ENCODE measurements at regions not wholly inside any gene's neighbourhood (a gene's known extent, or its start where the extent isn't known, plus 50 kb on each side); places are given as distances from the start of the nearest gene placed in this dataset.

GRCh38 chr9:27925815-27926214 is 352.5 kb upstream of the C9orf72 start:
- DNase-seq: no peak

GRCh38 chr9:27929841-27930240 is 356.6 kb upstream of the C9orf72 start:
- no peak for DNase-seq

DNA sequence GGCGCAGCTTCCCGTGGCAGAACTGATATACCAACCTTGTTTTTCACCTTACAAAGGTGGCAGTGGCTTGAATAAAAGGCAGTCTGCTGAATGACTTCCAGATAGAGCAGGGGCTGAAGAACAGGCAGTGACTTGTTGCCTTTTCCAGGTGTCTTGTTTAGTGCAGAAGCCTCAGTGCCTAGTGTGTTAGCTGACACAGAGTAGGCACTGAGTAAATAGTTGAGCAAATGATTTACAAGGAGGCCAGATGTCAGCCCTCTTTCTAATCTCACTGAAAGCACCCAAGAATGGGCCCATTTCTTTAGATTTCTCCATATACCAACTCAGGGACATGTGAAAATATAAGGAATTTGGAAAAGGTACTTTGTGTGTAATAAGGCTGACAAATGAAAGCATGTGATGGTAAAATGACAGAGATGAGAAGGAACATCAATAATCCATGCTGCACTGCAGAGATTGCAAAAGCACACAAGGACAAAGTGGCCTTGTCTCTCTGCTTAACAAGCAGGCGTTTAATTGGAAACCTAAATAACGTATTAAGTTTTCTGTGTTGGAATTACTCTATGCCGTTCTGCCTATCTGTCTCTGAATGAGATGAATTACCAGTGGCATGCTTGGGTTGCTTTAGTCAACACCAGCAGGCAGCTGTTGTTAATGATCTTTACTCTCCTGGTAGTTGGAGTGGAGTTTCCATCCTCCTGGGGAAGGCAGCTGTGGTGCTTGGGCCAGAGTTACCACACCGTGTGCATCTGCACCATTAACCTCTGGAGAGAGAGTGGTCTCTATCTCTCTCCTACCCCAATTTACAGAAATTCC is 360.1 kb upstream of the C9orf72 start:
- no peak for DNase-seq

DNA sequence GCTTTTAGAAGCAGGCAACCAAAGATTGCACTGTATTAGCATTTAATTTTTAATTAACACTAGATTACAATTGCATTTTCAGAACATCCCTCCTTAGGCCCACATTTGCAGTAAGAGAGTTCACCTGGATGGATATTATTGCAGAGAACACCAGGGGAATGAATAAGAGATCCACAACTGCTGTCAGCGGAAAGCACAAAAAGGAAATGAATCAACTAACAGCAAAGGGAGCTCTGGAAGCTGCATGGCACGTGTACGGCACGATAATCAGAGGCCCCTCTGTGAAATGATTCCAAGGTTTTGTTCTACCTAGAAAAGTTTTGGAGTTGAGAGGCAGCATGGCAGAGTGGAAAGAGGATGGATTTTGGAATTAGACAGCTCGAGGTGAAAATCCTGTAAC is 361.2 kb upstream of the C9orf72 start:
- DNase-seq: no peak

DNA sequence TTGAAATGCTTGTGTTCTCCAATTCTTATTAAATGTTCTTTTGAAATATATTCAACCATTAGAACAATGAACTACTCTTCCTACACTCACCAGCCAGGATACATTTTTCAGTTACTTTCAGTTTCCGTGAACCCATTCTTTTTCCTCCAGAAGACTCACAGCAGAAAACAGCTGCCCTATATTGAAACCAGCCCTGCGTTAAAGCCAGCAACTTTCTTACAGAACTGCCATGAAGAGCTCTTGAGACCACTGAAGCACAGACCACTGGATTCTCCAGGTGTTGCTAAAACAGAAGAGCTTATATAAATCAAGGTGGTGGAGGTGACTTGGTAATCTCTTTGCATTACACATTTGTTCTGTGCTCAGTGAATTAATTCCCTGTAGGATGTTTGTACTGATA is 365.9 kb upstream of the C9orf72 start:
- no peak for DNase-seq

GRCh38 chr9:27940535-27940934 is 367.3 kb upstream of the C9orf72 start:
- DNase-seq: no peak

GRCh38 chr9:27943501-27943900 is 370.2 kb upstream of the C9orf72 start:
- no peak for DNase-seq

DNA sequence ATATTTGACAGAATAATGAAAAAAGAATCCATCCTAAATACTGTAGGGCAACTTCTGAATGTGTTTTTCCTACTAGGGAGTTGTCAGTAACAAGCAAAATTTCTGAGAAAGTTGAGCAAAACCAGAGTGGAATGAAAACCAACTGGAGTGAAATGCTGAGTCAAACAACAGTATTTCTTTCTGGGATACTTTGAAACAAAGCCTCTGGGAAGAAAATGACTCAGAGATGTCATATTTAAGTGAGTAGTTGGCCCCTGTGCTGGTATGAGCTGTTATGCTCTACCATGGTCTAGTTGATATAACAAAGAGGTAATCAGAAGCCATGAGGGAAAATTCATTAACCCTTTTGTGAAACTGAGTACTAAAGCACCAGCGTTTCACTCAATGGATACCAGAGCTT is 372.1 kb upstream of the C9orf72 start:
- no peak for DNase-seq

GRCh38 chr9:27950382-27950781 is 377.1 kb upstream of the C9orf72 start:
- no peak for DNase-seq

DNA sequence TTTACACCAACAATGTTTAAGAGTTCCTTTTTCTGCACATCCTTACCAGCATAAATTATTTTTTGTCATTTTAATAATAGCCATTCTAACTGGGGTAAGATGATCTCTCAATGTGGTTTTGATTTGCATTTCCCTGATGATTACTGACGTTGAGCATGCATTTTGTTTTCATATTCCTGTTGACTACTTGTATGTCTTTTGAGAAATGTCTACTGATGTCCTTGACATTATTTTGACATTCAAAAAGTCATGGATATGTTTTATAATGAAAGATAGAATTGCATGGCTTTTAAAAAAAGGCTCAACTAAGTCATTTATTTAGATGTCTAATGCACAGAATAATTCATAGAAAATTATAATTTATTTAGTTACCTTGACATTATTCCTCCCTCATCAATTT is 381.6 kb upstream of the C9orf72 start:
- DNase-seq: no peak

DNA sequence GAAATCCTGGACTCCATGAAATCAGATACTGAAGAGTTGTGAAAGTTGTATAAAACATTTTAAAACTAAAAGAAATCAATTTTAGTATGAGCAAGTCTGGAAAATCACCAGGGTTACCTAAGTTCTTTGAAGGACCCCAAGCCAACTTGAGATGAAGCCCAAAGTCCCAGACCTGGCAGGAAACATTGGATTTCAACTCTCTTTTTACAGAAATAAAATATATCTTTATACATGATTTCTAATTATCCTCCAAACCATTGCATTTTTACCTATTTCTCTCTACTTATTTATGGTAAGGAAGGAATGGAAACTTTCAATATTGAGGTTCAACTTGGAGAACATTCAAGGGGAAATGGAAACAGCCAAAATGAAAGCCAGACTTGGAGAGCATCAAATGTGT is 390.6 kb upstream of the C9orf72 start:
- no peak for DNase-seq

- DNase-seq: no peak
Observed at GRCh38 chr9:27967210-27967609, 393.9 kb upstream of the C9orf72 start.

DNA sequence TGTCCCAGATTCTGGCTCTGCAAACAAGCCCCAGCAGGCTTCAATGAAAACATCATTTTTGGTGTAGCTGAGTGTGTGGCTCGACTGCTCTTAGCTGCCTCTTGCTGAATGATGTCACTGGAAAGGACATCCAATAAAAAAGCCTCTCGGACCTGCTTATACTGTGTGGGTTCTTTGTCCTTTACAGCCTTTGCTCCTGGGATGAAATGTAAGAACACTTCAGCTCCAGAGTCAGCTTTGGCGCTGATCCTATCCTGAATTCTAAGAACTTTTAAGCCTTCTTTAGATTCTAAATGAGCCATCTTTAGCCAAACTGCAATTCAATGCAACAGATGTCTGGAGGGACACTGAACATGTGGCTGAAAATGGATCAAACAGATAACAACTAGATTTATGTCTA is 404.6 kb upstream of the C9orf72 start:
- no peak for DNase-seq

- DNase-seq: no peak
Observed at GRCh38 chr9:27985714-27986113, 412.4 kb upstream of the C9orf72 start.

- no peak for DNase-seq
Observed at GRCh38 chr9:27990524-27990923, 417.2 kb upstream of the C9orf72 start.

GRCh38 chr9:27991221-27991620 is 417.9 kb upstream of the C9orf72 start:
- DNase-seq: no peak

- DNase-seq: no peak
Observed at GRCh38 chr9:28001096-28001495, 427.8 kb upstream of the C9orf72 start.

- DNase-seq: no peak
Observed at GRCh38 chr9:28004900-28005299, 431.6 kb upstream of the C9orf72 start.

DNA sequence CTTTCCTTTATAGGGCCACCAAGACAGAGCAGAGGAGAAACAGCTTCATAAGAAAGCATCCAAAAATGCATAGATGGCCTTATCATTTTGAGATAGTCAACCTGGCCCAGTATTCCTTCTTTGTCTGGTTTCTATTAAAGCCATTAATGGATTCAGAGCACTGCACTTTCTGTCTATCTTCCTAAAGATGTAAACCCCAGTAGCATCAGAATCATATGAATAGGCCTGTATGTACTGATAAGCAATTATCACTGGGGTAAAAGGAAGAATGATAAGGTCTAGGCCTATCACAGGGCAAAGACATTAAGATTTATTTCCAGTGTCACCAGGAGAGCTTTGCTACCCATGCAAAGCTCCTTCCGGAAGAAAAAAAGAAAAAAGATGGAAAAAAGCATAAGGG is 432.5 kb upstream of the C9orf72 start:
- no peak for DNase-seq

GRCh38 chr9:28007097-28007817 is 434.0 kb upstream of the C9orf72 start:
- DNase-seq: no peak

- DNase-seq: no peak
Observed at GRCh38 chr9:28014212-28014611, 440.9 kb upstream of the C9orf72 start.

- DNase-seq: no peak
Observed at GRCh38 chr9:28024676-28025075, 451.4 kb upstream of the C9orf72 start.

DNA sequence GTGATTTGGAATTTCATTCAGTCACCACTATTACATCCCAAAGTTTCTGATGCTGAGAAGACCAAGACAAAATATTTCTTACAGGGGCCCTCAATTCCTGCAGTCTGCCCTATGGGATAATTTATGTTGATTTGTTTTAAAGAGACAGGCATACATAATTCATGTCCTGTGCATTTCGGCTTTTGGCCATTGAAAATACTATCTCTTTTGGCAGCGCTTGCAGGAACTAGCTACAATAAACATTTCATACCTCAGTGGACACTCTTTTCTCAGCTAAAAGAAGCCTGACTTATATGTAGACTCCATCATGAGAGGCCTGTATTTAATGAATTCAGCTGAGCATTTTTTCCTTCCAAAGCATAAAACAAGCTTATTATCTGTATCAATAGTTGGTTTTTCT is 451.9 kb upstream of the C9orf72 start:
- DNase-seq: no peak

GRCh38 chr9:28031521-28032267 is 458.4 kb upstream of the C9orf72 start:
- DNase-seq: no peak

Measured in SIG-M5 (cell line).